ENCODE measurements at regions not wholly inside any gene's neighbourhood (a gene's known extent, or its start where the extent isn't known, plus 50 kb on each side); places are given as distances from the start of the nearest gene placed in this dataset.

DNA sequence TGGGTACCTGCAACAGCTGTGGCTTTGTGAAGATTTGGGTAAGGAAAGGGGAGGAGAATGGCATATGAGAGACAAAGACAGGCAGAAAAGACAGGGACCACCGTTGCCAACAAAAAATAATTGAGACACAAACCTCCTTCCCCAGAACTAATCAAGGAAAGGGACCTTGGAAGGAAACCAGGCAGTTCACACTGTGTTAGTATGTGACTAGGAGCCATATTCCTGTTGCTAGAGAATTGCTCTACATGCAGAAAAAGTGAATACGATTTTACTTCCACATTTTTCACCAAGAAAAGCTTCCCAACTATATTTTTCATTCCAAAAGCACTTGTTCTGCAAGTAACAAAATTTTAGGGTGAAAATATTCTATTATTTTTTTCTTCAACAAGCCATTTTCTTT is 393.7 kb upstream of the ADAMTS9 start:
- no peak for TF ChIP-seq POLR2AphosphoS5 (IDR thresholded peaks at IDR 0.05; ENCODE audit: borderline replicate concordance, low read depth, low read length)
- no peak for TF ChIP-seq FOXP2 (optimal IDR thresholded peaks at IDR 0.05; ENCODE audit: control extremely low read depth, extremely low read length, insufficient read depth)
- no peak for TF ChIP-seq EZH2 (IDR thresholded peaks at IDR 0.05)
- no peak for DNase-seq (ENCODE audit: low read depth, low spot score)
- Histone ChIP-seq H3K9ac (ENCODE audit: insufficient read length) (no peak overlapping the region), H3K27ac (no peak overlapping the region), H3K4me3 (no peak overlapping the region), H3K9me3 (ENCODE audit: low read depth, low read length) (no peaks in the 10 kb centered on the region), H3K36me3 (ENCODE audit: insufficient read depth, low read length) (no peaks in the 10 kb centered on the region)

DNA sequence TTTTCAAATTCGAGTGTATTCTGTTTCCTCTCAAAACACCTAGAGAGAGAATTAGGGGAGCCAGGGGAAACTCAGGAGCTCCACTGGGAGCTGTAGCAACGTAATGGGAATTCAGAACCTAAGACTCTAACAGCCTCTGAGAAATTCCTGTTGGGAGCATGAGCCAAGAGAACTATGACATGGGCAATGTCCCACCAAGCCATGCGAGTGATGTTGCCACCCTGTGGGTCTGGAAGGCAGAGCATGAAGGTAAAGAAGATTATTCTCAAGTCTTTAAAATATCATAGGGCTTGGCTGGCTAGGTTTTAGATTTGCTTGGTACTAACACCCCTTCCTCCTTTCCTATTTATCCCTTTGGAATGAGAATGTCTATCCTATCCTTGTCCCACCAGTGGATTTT is 392.6 kb upstream of the ADAMTS9 start:
- H3K4me3 ChIP-seq: no peak overlapping the region
- no peak overlapping the region for H3K27ac ChIP-seq
- no peaks in the 10 kb centered on the region for H3K9me3 ChIP-seq (ENCODE audit: low read depth, low read length)
- H3K36me3 ChIP-seq (ENCODE audit: insufficient read depth, low read length): no peaks in the 10 kb centered on the region
- TF ChIP-seq FOXP2 (optimal IDR thresholded peaks at IDR 0.05; ENCODE audit: control extremely low read depth, extremely low read length, insufficient read depth) (no peak), EZH2 (IDR thresholded peaks at IDR 0.05) (no peak), POLR2AphosphoS5 (IDR thresholded peaks at IDR 0.05; ENCODE audit: borderline replicate concordance, low read depth, low read length) (no peak)
- no peak overlapping the region for H3K9ac ChIP-seq (ENCODE audit: insufficient read length)
- no peak for DNase-seq (ENCODE audit: low read depth, low spot score)

DNA sequence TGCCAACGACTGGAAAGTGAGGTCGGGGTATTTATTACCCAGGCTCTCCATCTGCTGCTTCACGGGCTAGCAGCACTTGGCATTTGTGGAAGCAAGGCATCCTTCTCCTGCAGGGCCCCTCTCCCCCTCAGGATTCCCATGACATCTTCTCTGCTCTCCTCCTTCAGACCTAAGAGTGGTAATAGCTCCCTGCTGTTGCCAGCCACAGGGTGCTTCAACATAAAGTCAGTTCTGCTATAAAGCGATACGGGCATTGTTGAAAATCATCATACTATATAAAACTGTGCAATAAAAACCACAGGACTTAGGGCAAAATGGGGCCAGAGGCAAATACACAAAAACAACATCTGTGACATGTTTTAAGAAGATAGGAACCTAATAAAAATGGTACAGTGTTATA is 391.8 kb upstream of the ADAMTS9 start:
- no peaks in the 10 kb centered on the region for H3K36me3 ChIP-seq (ENCODE audit: insufficient read depth, low read length)
- H3K27ac ChIP-seq: no peak overlapping the region
- TF ChIP-seq FOXP2 (optimal IDR thresholded peaks at IDR 0.05; ENCODE audit: control extremely low read depth, extremely low read length, insufficient read depth) (no peak), POLR2AphosphoS5 (IDR thresholded peaks at IDR 0.05; ENCODE audit: borderline replicate concordance, low read depth, low read length) (no peak), EZH2 (IDR thresholded peaks at IDR 0.05) (no peak)
- no peak overlapping the region for H3K4me3 ChIP-seq
- H3K9me3 ChIP-seq (ENCODE audit: low read depth, low read length): no peaks in the 10 kb centered on the region
- DNase-seq (ENCODE audit: low read depth, low spot score): no peak
- H3K9ac ChIP-seq (ENCODE audit: insufficient read length): no peak overlapping the region

DNA sequence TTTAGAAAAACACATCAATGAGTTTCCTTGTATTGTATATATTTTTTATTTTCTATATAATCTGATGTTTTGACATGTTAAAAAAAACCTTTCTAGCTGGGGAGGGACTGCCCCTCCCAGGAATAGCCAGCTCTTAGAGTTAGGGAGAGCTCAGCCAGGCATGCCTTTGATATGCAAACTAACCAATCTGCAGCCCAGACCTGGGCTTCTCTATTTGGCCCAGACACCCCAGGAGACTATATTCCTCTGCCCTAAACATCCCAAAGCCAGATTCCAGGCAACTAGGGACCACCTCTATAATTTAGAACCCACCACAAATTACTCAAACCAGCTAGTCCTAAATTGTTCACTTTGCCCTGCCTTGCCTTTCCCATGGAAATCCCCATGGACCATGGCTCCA is 390.9 kb upstream of the ADAMTS9 start:
- H3K4me3 ChIP-seq: no peak overlapping the region
- no peaks in the 10 kb centered on the region for H3K9me3 ChIP-seq (ENCODE audit: low read depth, low read length)
- no peak overlapping the region for H3K27ac ChIP-seq
- no peak overlapping the region for H3K9ac ChIP-seq (ENCODE audit: insufficient read length)
- no peaks in the 10 kb centered on the region for H3K36me3 ChIP-seq (ENCODE audit: insufficient read depth, low read length)
- no peak for TF ChIP-seq EZH2 (IDR thresholded peaks at IDR 0.05)
- DNase-seq (ENCODE audit: low read depth, low spot score): no peak

DNA sequence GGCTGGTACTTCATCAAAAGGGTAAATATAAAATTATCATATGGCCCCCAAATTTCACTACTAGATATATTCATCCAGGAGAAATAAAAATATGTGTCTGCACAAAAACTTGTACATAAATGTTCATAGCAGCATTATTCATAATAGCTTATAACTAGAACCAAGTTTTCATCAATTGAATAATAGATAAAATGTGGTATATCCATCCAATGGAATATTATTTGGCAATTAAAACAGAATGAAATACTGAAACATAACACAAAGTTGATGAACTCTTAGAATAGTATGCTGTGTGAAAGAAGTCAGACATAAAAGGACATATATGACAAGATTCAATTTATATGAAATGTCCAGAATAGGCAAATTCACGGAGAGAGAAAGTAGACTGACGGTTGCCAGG is 389.3 kb upstream of the ADAMTS9 start:
- Histone ChIP-seq H3K27ac (no peak overlapping the region), H3K9ac (ENCODE audit: insufficient read length) (no peak overlapping the region), H3K4me3 (no peak overlapping the region), H3K36me3 (ENCODE audit: insufficient read depth, low read length) (no peaks in the 10 kb centered on the region), H3K9me3 (ENCODE audit: low read depth, low read length) (no peaks in the 10 kb centered on the region)
- no peak for TF ChIP-seq EZH2 (IDR thresholded peaks at IDR 0.05)
- no peak for TF ChIP-seq FOXP2 (optimal IDR thresholded peaks at IDR 0.05; ENCODE audit: control extremely low read depth, extremely low read length, insufficient read depth)
- no peak for TF ChIP-seq POLR2AphosphoS5 (IDR thresholded peaks at IDR 0.05; ENCODE audit: borderline replicate concordance, low read depth, low read length)
- DNase-seq (ENCODE audit: low read depth, low spot score): no peak

DNA sequence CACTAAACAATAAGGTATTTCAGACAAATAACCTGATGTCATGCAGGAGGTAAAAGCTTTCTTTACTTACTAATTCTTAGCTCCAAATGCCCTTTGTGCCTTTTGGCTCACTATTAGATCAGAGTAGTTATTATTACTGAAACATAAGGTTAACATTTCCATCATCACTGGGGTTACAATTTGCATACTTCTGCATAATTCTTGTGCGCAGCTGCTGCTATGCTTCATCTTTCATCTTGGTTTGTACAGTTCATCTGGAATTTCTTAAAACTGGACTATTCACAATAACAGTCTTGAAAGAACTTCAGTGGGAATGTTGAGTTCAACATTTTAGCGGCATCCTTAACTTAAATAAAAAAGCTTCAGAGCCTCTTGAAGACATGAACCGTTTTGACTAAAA is 383.2 kb upstream of the ADAMTS9 start:
- no peak overlapping the region for H3K27ac ChIP-seq
- H3K36me3 ChIP-seq (ENCODE audit: insufficient read depth, low read length): no peaks in the 10 kb centered on the region
- no peaks in the 10 kb centered on the region for H3K9me3 ChIP-seq (ENCODE audit: low read depth, low read length)
- TF ChIP-seq FOXP2 (optimal IDR thresholded peaks at IDR 0.05; ENCODE audit: control extremely low read depth, extremely low read length, insufficient read depth) (no peak), POLR2AphosphoS5 (IDR thresholded peaks at IDR 0.05; ENCODE audit: borderline replicate concordance, low read depth, low read length) (no peak), EZH2 (IDR thresholded peaks at IDR 0.05) (no peak)
- no peak overlapping the region for H3K9ac ChIP-seq (ENCODE audit: insufficient read length)
- H3K4me3 ChIP-seq: no peak overlapping the region
- DNase-seq (ENCODE audit: low read depth, low spot score): no peak

DNA sequence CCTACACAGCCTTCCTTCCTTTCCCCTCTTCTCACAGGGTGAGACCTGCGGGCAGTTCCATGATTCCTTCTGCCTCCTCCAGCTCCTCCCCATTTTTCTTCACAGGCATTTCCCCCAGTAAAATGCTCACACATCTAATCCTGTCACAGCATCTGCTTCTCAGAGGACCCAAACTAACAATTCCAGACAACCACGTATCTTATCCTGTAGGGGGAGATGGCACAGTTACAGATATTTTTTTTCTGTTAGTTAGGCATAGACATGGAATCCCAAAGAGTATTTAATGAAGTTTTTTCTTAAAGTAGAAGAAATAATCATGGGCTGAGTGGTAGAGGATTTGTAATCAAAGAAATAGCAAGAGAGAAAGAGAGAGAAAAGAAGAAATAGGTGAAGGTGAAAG is 373.1 kb upstream of the ADAMTS9 start:
- no peak for DNase-seq (ENCODE audit: low read depth, low spot score)
- TF ChIP-seq POLR2AphosphoS5 (IDR thresholded peaks at IDR 0.05; ENCODE audit: borderline replicate concordance, low read depth, low read length): no peak
- TF ChIP-seq EZH2 (IDR thresholded peaks at IDR 0.05): no peak
- no peak for TF ChIP-seq FOXP2 (optimal IDR thresholded peaks at IDR 0.05; ENCODE audit: control extremely low read depth, extremely low read length, insufficient read depth)
- no peak overlapping the region for H3K9ac ChIP-seq (ENCODE audit: insufficient read length)

DNA sequence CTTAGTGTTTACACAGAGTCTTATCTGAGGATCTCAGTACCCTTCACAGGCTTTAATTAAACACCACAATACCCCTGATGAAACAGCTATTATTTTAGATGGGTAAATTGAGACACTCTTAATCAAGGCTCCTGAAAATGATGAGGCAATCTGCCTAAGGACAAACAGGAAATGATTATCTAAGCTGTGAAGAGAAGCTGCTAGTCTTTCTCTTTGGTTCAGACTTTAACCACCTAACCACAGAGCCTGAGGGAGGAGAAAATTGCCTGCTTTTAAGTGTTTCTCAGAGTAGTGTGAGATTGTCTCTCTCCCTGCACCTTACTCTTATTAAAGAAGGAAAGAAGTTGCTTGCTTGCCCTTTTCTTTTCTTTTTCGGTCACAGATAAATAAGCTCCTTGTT is 364.3 kb upstream of the ADAMTS9 start:
- peak; percentile 18 for DNase-seq (ENCODE audit: low read depth, low spot score)
- Histone ChIP-seq H3K9me3 (ENCODE audit: low read depth, low read length) (no peaks in the 10 kb centered on the region), H3K4me3 (no peak overlapping the region), H3K27ac (no peak overlapping the region), H3K36me3 (ENCODE audit: insufficient read depth, low read length) (no peaks in the 10 kb centered on the region), H3K9ac (ENCODE audit: insufficient read length) (no peak overlapping the region)
- TF ChIP-seq FOXP2 (optimal IDR thresholded peaks at IDR 0.05; ENCODE audit: control extremely low read depth, extremely low read length, insufficient read depth) (no peak), EZH2 (IDR thresholded peaks at IDR 0.05) (no peak), POLR2AphosphoS5 (IDR thresholded peaks at IDR 0.05; ENCODE audit: borderline replicate concordance, low read depth, low read length) (no peak)

More for the DNA sequence above, 373.1 kb upstream of the ADAMTS9 start:
- H3K4me3 ChIP-seq: no peak overlapping the region
- H3K27ac ChIP-seq: no peak overlapping the region
- H3K9me3 ChIP-seq (ENCODE audit: low read depth, low read length): no peaks in the 10 kb centered on the region
- no peaks in the 10 kb centered on the region for H3K36me3 ChIP-seq (ENCODE audit: insufficient read depth, low read length)

DNA sequence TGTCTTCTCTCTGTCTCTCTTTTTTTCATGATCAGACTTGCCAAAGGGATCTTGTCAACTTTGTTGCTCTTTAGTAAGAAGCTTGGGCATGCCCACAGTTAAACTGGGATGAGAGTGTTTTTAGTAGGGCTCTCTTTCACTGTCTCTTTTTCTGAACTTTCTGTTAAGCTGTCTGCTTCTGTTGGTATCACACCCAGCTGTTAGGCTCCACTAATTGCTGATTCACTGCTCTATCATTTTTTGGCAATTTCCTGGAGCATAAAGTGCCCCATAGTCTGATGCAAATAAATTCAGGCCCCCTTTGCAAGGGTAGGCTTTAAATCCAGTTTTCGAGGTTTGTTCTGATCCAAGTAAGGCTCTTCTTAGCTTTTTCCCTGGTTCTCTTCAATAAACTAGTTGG is 360.4 kb upstream of the ADAMTS9 start:
- H3K9ac ChIP-seq (ENCODE audit: insufficient read length): no peak overlapping the region
- no peak overlapping the region for H3K27ac ChIP-seq
- H3K9me3 ChIP-seq (ENCODE audit: low read depth, low read length): no peaks in the 10 kb centered on the region
- TF ChIP-seq POLR2AphosphoS5 (IDR thresholded peaks at IDR 0.05; ENCODE audit: borderline replicate concordance, low read depth, low read length): no peak
- no peak for TF ChIP-seq FOXP2 (optimal IDR thresholded peaks at IDR 0.05; ENCODE audit: control extremely low read depth, extremely low read length, insufficient read depth)
- TF ChIP-seq EZH2 (IDR thresholded peaks at IDR 0.05): no peak
- no peak overlapping the region for H3K4me3 ChIP-seq
- H3K36me3 ChIP-seq (ENCODE audit: insufficient read depth, low read length): no peaks in the 10 kb centered on the region
- no peak for DNase-seq (ENCODE audit: low read depth, low spot score)

All from SK-N-MC (cell line).